H1 (cell line): ENCODE measurements at regions not wholly inside any gene's neighbourhood (a gene's known extent, or its start where the extent isn't known, plus 50 kb on each side); places are given as distances from the start of the nearest gene placed in this dataset.

ENCODE experiments used
- CTCF ChIA-PET: fragments of 300-600 bp; sonication (Branson Sonifier 250); formaldehyde crosslinking; loops from one replicate; lab custom pipeline; 2021; ENCODE audit not compliant: partially characterized antibody; lab: Charles Lee
- POLR2A ChIA-PET: fragments of 300-600 bp; sonication (Branson Sonifier 250); formaldehyde crosslinking; loops from one replicate; lab custom pipeline; 2021; ENCODE audit warnings: inconsistent platforms; ENCODE audit not compliant: partially characterized antibody; lab: Charles Lee
- DNase-seq, 2 experiments: peaks; one replicate each; pipeline versions ENCODE4 v3.0.0 to v3.0.0-alpha.2; 2010 to 2022; ENCODE audit warnings: low spot score in 2 of 2, low read depth in 1 of 2, mixed read lengths in 1 of 2
- FAIRE-seq: peaks from 2 replicates; lab custom pipeline; 2011; peaks lifted over from hg19 to GRCh38; lab: Jason Lieb, UNC
- H2AFZ ChIP-seq: 2 replicates; pipeline ENCODE4 v1.8.1; 2012; ENCODE audit warnings: low read length, inconsistent platforms
- H2AK5ac ChIP-seq: 2 replicates; pipeline ENCODE4 v1.6.1; 2013; ENCODE audit warnings: low read depth, low read length
- H2BK120ac ChIP-seq: replicated peaks from 2 replicates; pipeline ENCODE3; 2013; ENCODE audit warnings: low read depth, low read length, inconsistent platforms
- H2BK12ac ChIP-seq: 2 replicates; pipeline ENCODE4 v1.6.1; 2013; ENCODE audit warnings: low read depth, low read length
- H2BK15ac ChIP-seq: 2 replicates; pipeline ENCODE4 v1.6.1; 2013; ENCODE audit warnings: low read length
- H2BK20ac ChIP-seq: 2 replicates; pipeline ENCODE4 v1.6.1; 2013; ENCODE audit warnings: low read length
- H2BK5ac ChIP-seq: 2 replicates; pipeline ENCODE4 v1.6.1; 2013; ENCODE audit warnings: low read depth, low read length
- H3K14ac ChIP-seq: 2 replicates; pipeline ENCODE4 v1.6.1; 2013; ENCODE audit warnings: inconsistent platforms; ENCODE audit not compliant: insufficient read length
- H3K18ac ChIP-seq: 2 replicates; pipeline ENCODE4 v1.6.1; 2013; ENCODE audit warnings: low read length; ENCODE audit errors: extremely low read depth
- H3K23ac ChIP-seq: 2 replicates; pipeline ENCODE4 v1.6.1; 2013; ENCODE audit warnings: inconsistent platforms; ENCODE audit not compliant: insufficient read length
- H3K23me2 ChIP-seq: 2 replicates; pipeline ENCODE4 v1.6.1; 2013; ENCODE audit warnings: low read depth, low read length
- H3K27ac ChIP-seq: 2 replicates; pipeline ENCODE4 v1.6.1; 2011; ENCODE audit warnings: low read depth, low read length, inconsistent platforms
- H3K27me3 ChIP-seq, 4 experiments: replicated peaks in 1 of 4; 1 replicate in 1 of 4; 2 replicates in 3 of 4; pipeline versions ENCODE4 v1.6.1 to v1.8.1; 2011 to 2013; ENCODE audit warnings: low read length in 3 of 4, mild to moderate bottlenecking in 3 of 4, inconsistent platforms in 2 of 4, mixed read lengths in 2 of 4, moderate library complexity in 1 of 4; ENCODE audit not compliant: control insufficient read depth in 3 of 4, insufficient read depth in 3 of 4; ENCODE audit errors: extremely low read depth in 1 of 4
- H3K36me3 ChIP-seq, 4 experiments: 2 replicates each; pipeline versions ENCODE4 v1.6.1 to v1.8.1; 2011 to 2013; ENCODE audit warnings: mild to moderate bottlenecking in 4 of 4, low read length in 3 of 4, moderate library complexity in 2 of 4, control low read depth in 1 of 4, inconsistent platforms in 1 of 4; ENCODE audit not compliant: insufficient read depth in 4 of 4, control insufficient read depth in 2 of 4
- H3K4ac ChIP-seq: replicated peaks from 2 replicates; pipeline ENCODE3; 2013; ENCODE audit warnings: low read length, low read depth, mixed read lengths, inconsistent platforms; ENCODE audit not compliant: insufficient read length
- H3K4me1 ChIP-seq, 4 experiments: replicated peaks in 1 of 4; 1 replicate in 1 of 4; 2 replicates in 3 of 4; pipeline versions ENCODE4 v1.6.1 to v1.8.1; 2011 to 2013; ENCODE audit warnings: low read length in 3 of 4, inconsistent platforms in 2 of 4, mixed read lengths in 1 of 4; ENCODE audit not compliant: insufficient read depth in 4 of 4, control insufficient read depth in 3 of 4
- H3K4me2 ChIP-seq, 2 experiments: 2 replicates each; pipeline versions ENCODE4 v1.6.1 to v1.8.1; 2011 to 2013; ENCODE audit warnings: low read depth in 2 of 2, low read length in 2 of 2, control low read depth in 1 of 2, inconsistent platforms in 1 of 2, mild to moderate bottlenecking in 1 of 2; ENCODE audit not compliant: insufficient read depth in 1 of 2
- H3K4me3 ChIP-seq, 4 experiments: fragments of 200-600, 300-600 bp in 1 of 4; sonication (generic), shearing (Covaris generic), sonication (Bioruptor Twin) in 1 of 4; 2 replicates each; pipeline versions ENCODE4 v1.5.1 to v1.8.1; 2011 to 2016; ENCODE audit warnings: low read length in 4 of 4, low read depth in 3 of 4, control low read depth in 2 of 4, inconsistent platforms in 2 of 4, mild to moderate bottlenecking in 2 of 4, mixed read lengths in 1 of 4, moderate library complexity in 1 of 4; ENCODE audit not compliant: insufficient read depth in 2 of 4; ENCODE audit errors: extremely low read depth in 1 of 4
- H3K56ac ChIP-seq: replicated peaks from 2 replicates; pipeline ENCODE3; 2013; ENCODE audit warnings: low read depth, mild to moderate bottlenecking, mixed read lengths, low read length, inconsistent platforms; ENCODE audit not compliant: insufficient read length
- H3K79me1 ChIP-seq: 2 replicates; pipeline ENCODE4 v1.6.1; 2013; ENCODE audit warnings: low read depth, low read length, control low read depth
- H3K79me2 ChIP-seq, 2 experiments: 2 replicates each; pipeline versions ENCODE4 v1.6.1 to v1.8.1; 2012 to 2013; ENCODE audit warnings: low read length in 2 of 2, mild to moderate bottlenecking in 2 of 2, inconsistent platforms in 1 of 2; ENCODE audit not compliant: insufficient read depth in 2 of 2, control insufficient read depth in 1 of 2
- H3K9ac ChIP-seq, 4 experiments: replicated peaks in 1 of 4; 1 replicate in 1 of 4; 2 replicates in 3 of 4; pipeline versions ENCODE4 v1.6.1 to v1.8.1; 2011 to 2013; ENCODE audit warnings: low read depth in 3 of 4, low read length in 3 of 4, control low read depth in 2 of 4, mild to moderate bottlenecking in 2 of 4, moderate library complexity in 2 of 4, inconsistent platforms in 1 of 4; ENCODE audit errors: extremely low read depth in 1 of 4
- H3K9me3 ChIP-seq, 2 experiments: 2 replicates each; pipeline versions ENCODE4 v1.6.1 to v1.8.1; 2012 to 2013; ENCODE audit warnings: mild to moderate bottlenecking in 2 of 2, moderate library complexity in 2 of 2, control low read depth in 1 of 2, inconsistent platforms in 1 of 2, low read depth in 1 of 2, low read length in 1 of 2, mixed read lengths in 1 of 2; ENCODE audit not compliant: insufficient read depth in 2 of 2
- H4K20me1 ChIP-seq, 2 experiments: replicated peaks in 1 of 2; 2 replicates each; pipeline versions ENCODE3 to v1.8.1; 2011 to 2013; ENCODE audit warnings: inconsistent platforms in 2 of 2, low read length in 2 of 2, mild to moderate bottlenecking in 1 of 2; ENCODE audit not compliant: insufficient read depth in 2 of 2, control insufficient read depth in 1 of 2
- H4K5ac ChIP-seq: 2 replicates; pipeline ENCODE4 v1.6.1; 2013; ENCODE audit warnings: low read length, low read depth, mixed read lengths, inconsistent platforms; ENCODE audit not compliant: insufficient read length
- H4K8ac ChIP-seq: 2 replicates; pipeline ENCODE4 v1.8.0; 2013; ENCODE audit warnings: mild to moderate bottlenecking, moderate library complexity, low read length, inconsistent platforms; ENCODE audit not compliant: insufficient read depth; ENCODE audit errors: extremely low read depth
- H4K91ac ChIP-seq: replicated peaks from 2 replicates; pipeline ENCODE3; 2013; ENCODE audit warnings: low read length, mixed read lengths, inconsistent platforms; ENCODE audit not compliant: insufficient read length
- BACH1 ChIP-seq: IDR thresholded peaks from 2 replicates; pipeline ENCODE4 v1.6.1; 2012; ENCODE audit warnings: low read length, improper control_type of control experiment
- CHD2 ChIP-seq: IDR thresholded peaks from 2 replicates; pipeline ENCODE4 v1.6.1; 2012; ENCODE audit warnings: low read length, improper control_type of control experiment
- CREB1 ChIP-seq: IDR thresholded peaks from 2 replicates; pipeline ENCODE4 v1.6.1; 2012; ENCODE audit warnings: inconsistent platforms
- EGR1 ChIP-seq: IDR thresholded peaks from 2 replicates; pipeline ENCODE4 v1.6.1; 2011; ENCODE audit warnings: low read depth, low read length, borderline replicate concordance
- EP300 ChIP-seq, 2 experiments: IDR thresholded peaks; 1 replicate in 1 of 2; 2 replicates in 1 of 2; pipeline ENCODE4 v1.6.1; 2011 to 2012; ENCODE audit warnings: low read depth in 2 of 2, low read length in 2 of 2, mild to moderate bottlenecking in 2 of 2, borderline replicate concordance in 1 of 2, inconsistent platforms in 1 of 2, moderate library complexity in 1 of 2
- EZH2 ChIP-seq: fragments of 200-600 bp; sonication (generic); IDR thresholded peaks from 2 replicates; pipeline ENCODE4 v1.7.1; 2012; ENCODE audit warnings: low read depth, mild to moderate bottlenecking, moderate library complexity, low read length, inconsistent platforms; ENCODE audit not compliant: severe bottlenecking
- GABPA ChIP-seq: IDR thresholded peaks from 2 replicates; pipeline ENCODE4 v1.6.1; 2011; ENCODE audit warnings: mild to moderate bottlenecking, low read length, moderate library complexity, borderline replicate concordance; ENCODE audit not compliant: insufficient read depth
- KDM1A ChIP-seq: fragments of 200-600, 300-600 bp; sonication (generic); IDR thresholded peaks from 2 replicates; pipeline ENCODE4 v1.7.1; 2016; ENCODE audit warnings: mild to moderate bottlenecking, low read length, borderline replicate concordance
- MAFK ChIP-seq: IDR thresholded peaks from 2 replicates; pipeline ENCODE4 v1.6.1; 2012; ENCODE audit warnings: low read depth, mild to moderate bottlenecking, improper control_type of control experiment, low read length
- NRF1 ChIP-seq: IDR thresholded peaks from 2 replicates; pipeline ENCODE4 v1.6.1; 2011; ENCODE audit warnings: mild to moderate bottlenecking, low read depth, low read length, improper control_type of control experiment
- RBBP5 ChIP-seq: IDR thresholded peaks from 2 replicates; pipeline ENCODE4 v1.7.1; 2012; ENCODE audit warnings: low read depth, mild to moderate bottlenecking, inconsistent platforms, low read length, moderate library complexity, borderline replicate concordance
- RNF2 ChIP-seq: fragments of 200-900, 300-1000 bp; sonication (generic); IDR thresholded peaks from 2 replicates; pipeline ENCODE4 v1.7.1; 2016; ENCODE audit warnings: borderline replicate concordance, low read depth, mild to moderate bottlenecking, antibody characterized with exemption, low read length; ENCODE audit not compliant: poor library complexity, severe bottlenecking; ENCODE audit errors: missing control alignments
- SIN3A ChIP-seq, 2 experiments: IDR thresholded peaks in 1 of 2; conservative IDR thresholded peaks in 1 of 2; 2 replicates each; pipeline ENCODE4 v1.6.1; 2011 to 2012; ENCODE audit warnings: low read length in 2 of 2, improper control_type of control experiment in 1 of 2, low read depth in 1 of 2, mild to moderate bottlenecking in 1 of 2
- SIRT6 ChIP-seq: IDR thresholded peaks from one replicate; pipeline ENCODE4 v1.7.1; 2012; ENCODE audit warnings: low read length, inconsistent platforms
- SP4 ChIP-seq: IDR thresholded peaks from 2 replicates; pipeline ENCODE4 v1.6.1; 2012; ENCODE audit warnings: low read length, inconsistent platforms
- TCF12 ChIP-seq: IDR thresholded peaks from 2 replicates; pipeline ENCODE4 v1.6.1; 2011; ENCODE audit warnings: low read depth, mild to moderate bottlenecking, low read length
- WGBS, 2 experiments: shearing (Covaris generic) in 1 of 2; methylation state at CpG; one replicate each; pipeline versions ENCODE4 v1.1.6 to v1.1.7; 2013 to 2015; ENCODE audit warnings: low lambda C conversion rate in 2 of 2, mixed read lengths in 2 of 2, inconsistent platforms in 1 of 2, low coverage in 1 of 2, missing lambda C conversion rate in 1 of 2; ENCODE audit not compliant: insufficient replicate concordance in 2 of 2, insufficient coverage in 1 of 2, insufficient read length in 1 of 2; ENCODE audit errors: extremely low coverage in 1 of 2, missing lambda C conversion rate in 1 of 2; 5-methylcytosine and 5-hydroxymethylcytosine counted together

GRCh38 chr21:38933731-38934130 lies 128.0 kb downstream of the ETS2 start:
- Histone ChIP-seq H2BK15ac (no peak overlapping the region), H2BK20ac (no peak overlapping the region), H2BK5ac (no peak overlapping the region), H2AFZ (no peak overlapping the region), H4K5ac (no peak overlapping the region), H3K56ac (no peak overlapping the region), H3K27me3 (no peaks in the 10 kb centered on the region), H3K18ac (no peak overlapping the region), H3K4me2 (no peak overlapping the region), H4K20me1 (no peaks in the 10 kb centered on the region), H3K9ac (no peak overlapping the region), H4K8ac (no peak overlapping the region; the same call in 1 of the 2 replicates), H3K23ac (no peak overlapping the region), H3K9me3 (0 out of 4 replicates have a peak, but pooled peaks cover 0 to 6% of the 10 kb centered on the region in 2 experiments), H3K79me2 (no peaks in the 10 kb centered on the region), H4K91ac (no peak overlapping the region), H3K23me2 (no peaks in the 10 kb centered on the region), H2BK12ac (no peak overlapping the region), H2BK120ac (no peak overlapping the region), H3K36me3 (no peaks in the 10 kb centered on the region), H2AK5ac (no peak overlapping the region), H3K4me1 (no peaks in the 10 kb centered on the region), H3K4ac (no peak overlapping the region), H3K27ac (no peak overlapping the region), H3K79me1 (no peaks in the 10 kb centered on the region), H3K4me3 (no peak overlapping the region), H3K14ac (no peak overlapping the region)
- CTCF ChIA-PET = no interaction called here
- DNase-seq (no peak), FAIRE-seq (no peak)
- WGBS, 2 experiments = 92% methylated on average over 10 of the region's 10 CpGs; no CpG with 5 or more reads in 1 of the 2 experiments
- POLR2A ChIA-PET = no interaction called here
- no peak for TF ChIP-seq TCF12
- no peak for TF ChIP-seq SIN3A (conservative IDR thresholded peaks at IDR 0.05 in 1 of 2, IDR thresholded peaks at IDR 0.05 in 1 of 2; ENCODE audit: low read depth in 1 of 2, low read length in 2 of 2)
- no peak for TF ChIP-seq BACH1
- no peak for TF ChIP-seq KDM1A
- no peak for TF ChIP-seq EP300 (IDR thresholded peaks at IDR 0.05; ENCODE audit: borderline replicate concordance in 1 of 2, low read depth in 2 of 2, low read length in 2 of 2)
- no peak for TF ChIP-seq SIRT6
- no peak for TF ChIP-seq MAFK
- no peak for TF ChIP-seq CREB1
- TF ChIP-seq EGR1 = no peak
- no peak for TF ChIP-seq CHD2
- no peak for TF ChIP-seq EZH2
- no peak for TF ChIP-seq GABPA
- no peak for TF ChIP-seq NRF1
- TF ChIP-seq RBBP5 = no peak
- no peak for TF ChIP-seq RNF2
- no peak for TF ChIP-seq SP4
